Ammon's horn (tissue), 1 donor: ENCODE measurements at regions not wholly inside any gene's neighbourhood (a gene's known extent, or its start where the extent isn't known, plus 50 kb on each side); places are given as distances from the start of the nearest gene placed in this dataset.
"Not testable (repeated sequence)": the region's sequence is repeated elsewhere in the genome, so short reads cannot be mapped to it uniquely, and the experiment has no call there.

Source experiments
- DNase-seq: peaks from one replicate; pipeline ENCODE4 v3.0.0-alpha.2; 2016; ENCODE audit warnings: low spot score

DNA sequence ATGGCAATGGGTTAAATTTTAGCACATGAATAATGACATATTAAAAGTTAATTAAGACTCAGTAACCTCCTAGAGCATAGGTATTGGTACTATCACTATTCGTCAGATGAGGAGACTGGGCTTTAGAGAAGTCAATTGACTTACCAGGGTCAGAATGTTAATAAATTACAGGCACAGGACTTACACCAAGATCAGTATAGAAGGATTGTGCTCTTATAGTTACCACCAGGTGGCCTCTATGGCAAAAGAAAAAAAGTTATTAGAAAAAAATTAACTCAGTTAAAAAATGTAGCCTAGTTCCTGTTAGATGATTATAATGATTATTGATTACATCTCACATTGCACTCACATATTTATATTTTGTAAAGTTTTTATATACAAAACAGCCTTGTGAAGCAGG is 1163.7 kb downstream of the FAM181B start:
- no peak for DNase-seq

DNA sequence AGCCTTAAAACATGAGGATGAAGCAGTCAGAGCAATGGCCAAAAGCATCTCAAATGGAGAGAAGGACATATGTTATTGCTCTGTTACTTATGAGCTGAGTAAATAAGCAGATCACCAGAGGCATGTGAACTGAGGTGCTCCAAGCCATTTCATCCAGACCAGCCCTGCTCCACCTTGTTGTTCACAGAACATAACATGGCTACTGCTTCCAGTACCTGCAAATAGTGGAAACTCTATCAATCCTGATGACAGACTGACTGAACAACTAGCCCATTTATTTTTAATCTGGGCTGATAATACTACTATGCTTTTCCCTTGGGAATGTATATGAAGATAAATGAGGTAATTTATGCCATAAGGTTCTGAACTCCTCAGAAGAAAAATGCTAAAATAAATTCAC is 1164.7 kb downstream of the FAM181B start:
- DNase-seq = no peak

- no peak for DNase-seq
Observed at GRCh38 chr11:81548123-81548522, 1185.5 kb downstream of the FAM181B start.

- not testable (repeated sequence) for DNase-seq
Observed at GRCh38 chr11:81539806-81540205, 1193.9 kb downstream of the FAM181B start.

DNA sequence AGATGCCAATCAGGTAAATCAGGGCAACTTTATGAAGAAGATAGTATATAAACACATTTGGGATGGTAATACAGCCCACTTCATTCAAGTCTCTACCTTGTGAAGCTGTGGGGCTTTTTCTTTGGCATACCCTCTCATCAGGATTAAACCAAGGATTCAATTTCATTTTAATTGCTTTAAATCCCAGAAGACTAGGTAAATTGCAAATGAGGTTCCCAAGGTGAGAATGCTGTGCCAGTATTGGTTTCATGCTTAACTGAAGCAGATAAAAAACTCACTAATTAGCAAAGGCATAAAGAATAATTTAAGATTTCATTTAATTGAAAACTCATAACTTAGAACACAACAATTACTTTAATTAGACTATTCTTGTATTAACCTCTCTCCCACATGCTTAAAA is 1218.1 kb downstream of the FAM181B start:
- DNase-seq = no peak

GRCh38 chr11:81497202-81497804 is 1236.4 kb downstream of the FAM181B start:
- DNase-seq = peak; percentile 54

DNA sequence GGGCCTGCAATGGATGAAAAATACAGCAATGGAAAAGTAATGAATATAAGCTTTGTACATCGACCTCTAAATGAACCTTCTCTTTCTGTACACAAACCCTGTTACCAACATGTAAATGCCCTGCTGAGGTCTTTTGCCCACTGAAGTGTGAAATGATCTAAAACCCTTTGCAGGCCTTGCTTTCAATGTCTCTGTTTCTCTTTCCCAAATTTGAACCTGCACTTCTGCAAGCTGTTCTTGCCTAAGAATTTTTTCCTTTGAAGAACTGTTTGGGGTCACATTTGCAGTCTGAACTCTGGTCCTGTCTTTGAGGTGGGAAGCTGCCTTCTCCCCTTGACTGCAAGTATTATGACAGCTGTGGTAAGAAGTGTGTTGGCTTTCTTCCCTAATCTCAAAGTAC is 1237.1 kb downstream of the FAM181B start:
- DNase-seq = no peak

GRCh38 chr11:81495699-81496292 is 1237.9 kb downstream of the FAM181B start:
- no peak for DNase-seq

GRCh38 chr11:81494431-81494830 is 1239.2 kb downstream of the FAM181B start:
- no peak for DNase-seq

DNA sequence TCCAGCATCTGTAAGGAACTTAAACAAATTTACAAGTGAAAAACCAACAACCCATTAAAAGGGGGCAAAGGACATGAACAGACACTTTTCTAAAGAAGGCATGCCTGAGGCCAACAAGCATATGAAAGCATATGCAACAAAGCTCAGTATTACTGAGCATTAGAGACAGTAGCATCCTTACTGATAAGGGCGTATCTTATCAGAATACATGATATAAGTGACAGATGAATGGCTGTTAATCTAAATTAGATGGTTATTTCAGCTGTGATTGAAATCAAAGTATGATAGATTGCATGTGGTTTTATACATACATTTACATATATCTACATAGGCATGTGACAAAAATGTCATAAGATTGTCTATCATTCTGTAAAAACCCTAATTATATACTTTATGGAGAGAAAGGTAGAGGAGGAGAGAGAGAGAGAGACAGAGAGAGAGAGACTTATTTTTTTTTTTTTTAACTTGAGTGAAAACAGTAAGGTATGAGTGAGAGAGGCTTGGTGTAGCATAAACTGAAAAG is 1240.7 kb downstream of the FAM181B start:
- no peak for DNase-seq

GRCh38 chr11:81487109-81487508 is 1246.6 kb downstream of the FAM181B start:
- DNase-seq = no peak

DNA sequence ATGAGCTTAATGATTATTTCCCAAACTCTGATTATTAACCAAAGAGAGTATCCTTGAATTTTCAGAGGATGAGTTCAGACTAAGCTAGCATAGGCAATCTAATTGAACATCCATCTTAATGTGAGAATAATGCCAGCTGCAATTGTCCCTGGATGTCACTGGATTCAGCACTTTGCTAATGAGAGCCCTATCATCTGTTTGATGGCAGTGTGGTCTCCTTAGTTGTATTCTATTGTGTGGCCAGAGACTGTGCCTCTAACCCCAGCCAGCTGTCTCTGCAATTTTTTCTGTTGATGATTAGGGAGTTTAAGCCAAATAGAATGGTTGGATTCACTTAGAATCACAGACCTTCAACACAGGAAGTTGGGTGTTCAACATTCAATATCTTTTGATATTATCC is 1249.5 kb downstream of the FAM181B start:
- no peak for DNase-seq

GRCh38 chr11:81477277-81477676 is 1256.4 kb downstream of the FAM181B start:
- no peak for DNase-seq

DNA sequence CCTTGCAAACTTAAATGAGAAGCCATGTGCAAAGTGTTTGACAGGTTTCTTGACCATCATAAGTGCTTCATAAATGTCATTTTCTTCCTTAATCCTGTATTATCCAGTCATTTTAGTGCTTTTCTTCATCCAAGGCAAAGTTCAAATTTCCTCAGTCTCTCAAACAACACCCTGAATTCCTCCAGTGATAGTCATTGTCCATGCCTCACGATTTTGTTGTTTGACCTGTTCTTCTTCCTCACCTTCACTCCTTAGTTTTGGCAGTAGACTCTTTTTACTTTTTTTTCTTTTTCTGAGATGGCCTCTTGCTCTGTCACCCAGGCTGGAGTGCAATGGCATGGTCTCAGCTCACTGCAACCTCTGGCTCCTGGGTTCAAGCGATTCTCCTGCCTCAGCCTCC is 1257.3 kb downstream of the FAM181B start:
- no peak for DNase-seq

DNA sequence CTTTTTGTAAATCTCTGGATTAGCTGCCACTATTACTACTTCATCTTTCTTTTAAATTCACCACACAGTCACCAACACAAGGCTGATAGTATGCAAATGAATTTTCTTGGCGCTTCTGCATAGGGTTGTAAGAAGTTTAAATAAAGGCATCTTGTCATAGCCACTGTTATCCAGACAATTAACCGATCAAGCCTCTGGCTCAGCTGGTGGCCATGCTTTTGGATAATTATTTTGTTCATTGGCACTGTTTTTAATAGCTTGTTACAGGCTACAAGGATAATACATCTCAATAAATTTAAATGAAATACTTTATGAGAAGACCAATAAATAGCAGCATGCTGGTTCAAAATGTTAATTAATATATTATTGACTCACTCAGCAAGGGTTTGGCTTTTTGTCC is 1261.0 kb downstream of the FAM181B start:
- no peak for DNase-seq

- no peak for DNase-seq
Observed at GRCh38 chr11:81470446-81470845, 1263.2 kb downstream of the FAM181B start.

DNA sequence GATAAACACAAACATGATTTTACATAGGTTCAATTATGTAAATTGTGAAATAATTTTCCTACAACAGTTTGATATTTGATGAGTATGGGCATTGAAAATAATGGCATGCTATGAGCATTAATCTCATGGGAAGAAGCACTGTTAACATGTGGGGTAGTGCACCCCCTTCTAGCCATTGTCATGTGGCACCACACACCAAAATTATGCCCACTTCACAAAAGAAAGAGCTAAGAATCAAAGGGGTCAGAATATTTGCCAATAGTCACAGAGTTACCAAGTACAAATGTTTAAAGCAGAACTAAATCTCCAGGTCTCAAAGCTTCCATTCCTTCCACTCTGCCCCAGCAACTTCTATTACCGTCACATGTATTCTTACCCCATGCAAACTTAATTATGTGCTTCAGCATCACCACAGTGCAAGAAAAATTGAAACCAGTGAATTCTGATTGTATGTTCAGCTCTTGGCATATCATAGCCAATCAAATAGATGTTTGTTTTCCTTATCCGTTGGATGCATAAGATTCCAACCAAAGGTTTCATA is 1273.8 kb downstream of the FAM181B start:
- no peak for DNase-seq

DNA sequence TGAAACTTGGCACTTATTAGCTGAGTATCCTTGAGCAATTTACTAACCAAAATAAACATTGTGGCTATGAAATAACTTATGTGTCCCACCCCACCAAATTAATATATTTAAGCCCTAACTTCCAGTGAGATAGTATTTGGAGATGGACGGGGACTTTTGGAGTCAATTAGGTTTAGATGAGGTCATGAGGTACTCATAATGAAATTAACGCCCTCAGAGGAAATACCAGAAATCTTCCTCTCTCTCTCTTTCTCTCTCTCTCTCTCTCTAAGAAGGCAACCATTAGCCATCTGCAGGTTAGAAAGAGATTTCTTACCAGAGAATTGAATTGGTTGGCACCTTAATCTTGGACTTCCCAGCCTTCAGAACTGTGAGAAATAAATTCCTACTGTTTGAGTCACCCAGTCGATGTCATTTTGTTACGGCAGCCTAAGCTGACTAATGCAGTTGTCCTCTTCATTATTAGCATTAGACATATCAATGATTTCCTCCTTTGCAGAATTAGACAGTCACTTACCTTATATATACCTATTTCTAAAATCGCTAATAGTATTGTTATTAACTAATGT is 1284.0 kb downstream of the FAM181B start:
- no peak for DNase-seq

- DNase-seq = peak; percentile 48
Observed at GRCh38 chr11:81444297-81444696, 1289.4 kb downstream of the FAM181B start.

- no peak for DNase-seq
Observed at GRCh38 chr11:81432333-81432732, 1301.3 kb downstream of the FAM181B start.

GRCh38 chr11:81424822-81425221 is 1308.8 kb downstream of the FAM181B start:
- DNase-seq = no peak

- DNase-seq = no peak
Observed at GRCh38 chr11:81422402-81422801, 1311.3 kb downstream of the FAM181B start.

DNA sequence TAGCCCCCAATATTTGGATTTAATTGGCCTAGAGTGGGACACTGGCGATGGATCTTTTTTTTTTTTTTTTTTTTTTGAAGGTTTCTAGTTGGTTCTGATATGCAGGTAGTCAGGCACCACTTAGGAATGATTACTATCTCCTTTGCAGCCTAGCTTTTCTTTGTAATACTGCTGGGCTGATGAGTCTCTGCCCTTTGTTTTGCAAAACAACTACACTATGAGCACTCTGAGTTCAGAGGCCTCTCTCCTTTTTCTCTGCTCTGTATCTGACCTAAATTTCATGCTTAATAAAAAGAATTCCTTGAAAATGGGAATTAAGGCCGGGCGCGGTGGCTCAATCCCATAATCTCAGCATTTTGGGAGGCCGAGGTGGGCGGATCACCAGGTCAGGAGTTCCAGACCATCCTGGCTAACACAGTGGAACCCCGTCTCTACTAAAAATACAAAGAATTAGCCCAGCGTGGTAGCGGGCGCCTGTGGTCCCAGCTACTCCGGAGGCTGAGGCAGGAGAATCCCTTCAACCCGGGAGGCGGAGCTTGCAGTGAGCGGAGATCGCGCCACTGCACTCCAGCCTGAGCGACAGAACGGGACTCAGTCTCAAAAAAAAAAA is 1312.3 kb downstream of the FAM181B start:
- DNase-seq = no peak
